ENCODE measurements at regions not wholly inside any gene's neighbourhood (a gene's known extent, or its start where the extent isn't known, plus 50 kb on each side); places are given as distances from the start of the nearest gene placed in this dataset.

DNA sequence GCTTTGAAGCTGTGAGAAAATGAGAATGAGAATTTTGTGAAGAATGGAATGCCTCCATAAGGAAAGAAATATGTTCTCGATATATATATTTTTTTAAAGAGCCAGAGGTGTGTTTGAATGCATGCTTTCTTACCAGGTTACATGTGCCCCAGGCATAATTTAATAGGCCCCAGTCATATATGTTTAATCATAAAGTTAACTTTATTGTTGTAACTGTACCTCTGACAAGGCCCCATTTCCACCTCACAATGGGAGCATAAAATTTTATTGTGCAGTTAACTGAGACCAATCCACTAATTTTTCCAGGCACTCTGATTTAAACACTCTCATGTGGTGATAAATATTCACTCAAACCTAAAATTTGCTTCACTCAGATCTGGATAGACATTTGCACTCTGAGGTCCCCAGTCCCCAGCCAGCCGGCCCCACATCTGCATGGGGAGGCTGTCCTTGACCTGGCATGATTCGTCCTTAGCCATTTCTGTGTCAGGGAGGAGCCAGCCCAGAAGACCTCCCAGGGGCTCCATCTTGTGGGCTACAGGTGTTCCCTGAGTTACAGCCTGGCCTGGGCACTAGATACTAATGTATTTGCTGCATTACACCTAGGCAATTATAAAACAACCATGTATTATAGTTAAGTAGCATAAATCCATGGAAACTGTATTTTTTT, 245.8 kb downstream of the MTRR start:
- intact Hi-C loops (cut with micrococcal nuclease; ENCODE audit: unreplicated experiment): no loop called here
- TF ChIP-seq, protein P1, sequence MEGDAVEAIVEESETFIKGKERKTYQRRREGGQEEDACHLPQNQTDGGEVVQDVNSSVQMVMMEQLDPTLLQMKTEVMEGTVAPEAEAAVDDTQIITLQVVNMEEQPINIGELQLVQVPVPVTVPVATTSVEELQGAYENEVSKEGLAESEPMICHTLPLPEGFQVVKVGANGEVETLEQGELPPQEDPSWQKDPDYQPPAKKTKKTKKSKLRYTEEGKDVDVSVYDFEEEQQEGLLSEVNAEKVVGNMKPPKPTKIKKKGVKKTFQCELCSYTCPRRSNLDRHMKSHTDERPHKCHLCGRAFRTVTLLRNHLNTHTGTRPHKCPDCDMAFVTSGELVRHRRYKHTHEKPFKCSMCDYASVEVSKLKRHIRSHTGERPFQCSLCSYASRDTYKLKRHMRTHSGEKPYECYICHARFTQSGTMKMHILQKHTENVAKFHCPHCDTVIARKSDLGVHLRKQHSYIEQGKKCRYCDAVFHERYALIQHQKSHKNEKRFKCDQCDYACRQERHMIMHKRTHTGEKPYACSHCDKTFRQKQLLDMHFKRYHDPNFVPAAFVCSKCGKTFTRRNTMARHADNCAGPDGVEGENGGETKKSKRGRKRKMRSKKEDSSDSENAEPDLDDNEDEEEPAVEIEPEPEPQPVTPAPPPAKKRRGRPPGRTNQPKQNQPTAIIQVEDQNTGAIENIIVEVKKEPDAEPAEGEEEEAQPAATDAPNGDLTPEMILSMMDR (IDR thresholded peaks at IDR 0.05; ENCODE audit: unreplicated experiment): no peak
- H3K27ac Mint-ChIP-seq (ENCODE audit: unreplicated experiment): no peak overlapping the region
- no TSS peak for BruUV-seq (replicated peaks)
- H3K9me3 Mint-ChIP-seq (ENCODE audit: low read depth, unreplicated experiment): peaks cover 3% of the 10 kb centered on the region
- H3K4me1 Mint-ChIP-seq (ENCODE audit: low read depth, unreplicated experiment): no peaks in the 10 kb centered on the region
- CTCF ChIA-PET: no interaction called here
- no peak for DNase-seq
- no peak overlapping the region for H3K4me3 Mint-ChIP-seq (ENCODE audit: low read depth, unreplicated experiment)
- H3K27me3 Mint-ChIP-seq (ENCODE audit: unreplicated experiment): no peaks in the 10 kb centered on the region
- no peaks in the 10 kb centered on the region for H3K36me3 Mint-ChIP-seq (ENCODE audit: insufficient read depth, unreplicated experiment)

GRCh38 chr5:8123559-8123958, 254.6 kb downstream of the MTRR start:
- no peak for DNase-seq
- Mint-ChIP-seq H3K9me3 (ENCODE audit: low read depth, unreplicated experiment) (peaks cover 11% of the 10 kb centered on the region), H3K27me3 (ENCODE audit: unreplicated experiment) (no peaks in the 10 kb centered on the region), H3K36me3 (ENCODE audit: insufficient read depth, unreplicated experiment) (no peaks in the 10 kb centered on the region), H3K27ac (ENCODE audit: unreplicated experiment) (no peak overlapping the region), H3K4me3 (ENCODE audit: low read depth, unreplicated experiment) (no peak overlapping the region), H3K4me1 (ENCODE audit: low read depth, unreplicated experiment) (no peaks in the 10 kb centered on the region)
- BruUV-seq (replicated peaks): no TSS peak
- intact Hi-C loops (cut with micrococcal nuclease; ENCODE audit: unreplicated experiment): no loop called here
- CTCF ChIA-PET: no interaction called here
- TF ChIP-seq, protein P1 (IDR thresholded peaks at IDR 0.05; ENCODE audit: unreplicated experiment): no peak

GRCh38 chr5:8134609-8135008, 265.7 kb downstream of the MTRR start:
- Mint-ChIP-seq H3K27ac (ENCODE audit: unreplicated experiment) (no peak overlapping the region), H3K4me3 (ENCODE audit: low read depth, unreplicated experiment) (no peak overlapping the region), H3K36me3 (ENCODE audit: insufficient read depth, unreplicated experiment) (no peaks in the 10 kb centered on the region), H3K4me1 (ENCODE audit: low read depth, unreplicated experiment) (no peaks in the 10 kb centered on the region), H3K27me3 (ENCODE audit: unreplicated experiment) (no peaks in the 10 kb centered on the region), H3K9me3 (ENCODE audit: low read depth, unreplicated experiment) (peaks cover 4% of the 10 kb centered on the region)
- intact Hi-C loops (cut with micrococcal nuclease; ENCODE audit: unreplicated experiment): no loop called here
- no TSS peak for BruUV-seq (replicated peaks)
- TF ChIP-seq, protein P1 (IDR thresholded peaks at IDR 0.05; ENCODE audit: unreplicated experiment): no peak
- CTCF ChIA-PET: no interaction called here
- no peak for DNase-seq

DNA sequence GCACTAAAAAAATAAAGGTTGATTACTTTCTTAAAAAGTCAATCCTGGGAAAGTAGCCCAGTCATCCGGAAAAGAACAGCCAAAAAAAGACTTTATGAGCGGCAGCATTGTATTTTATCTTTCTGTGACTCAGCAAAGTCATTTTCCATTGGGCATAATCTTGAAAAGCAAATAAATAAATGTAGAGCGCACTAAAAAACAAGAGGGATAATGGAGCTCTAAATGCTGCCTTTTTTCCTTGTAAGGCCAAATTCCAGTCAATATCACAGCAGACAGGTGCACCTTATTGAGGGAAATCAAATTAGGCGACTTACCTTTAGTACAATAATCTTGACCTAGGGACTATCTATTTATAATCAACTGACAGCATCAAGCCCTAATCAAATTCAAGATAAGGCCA, 266.8 kb downstream of the MTRR start:
- no peak overlapping the region for H3K27ac Mint-ChIP-seq (ENCODE audit: unreplicated experiment)
- CTCF ChIA-PET: no interaction called here

More for the DNA sequence above, 266.8 kb downstream of the MTRR start:
- Mint-ChIP-seq H3K36me3 (ENCODE audit: insufficient read depth, unreplicated experiment) (no peaks in the 10 kb centered on the region), H3K4me1 (ENCODE audit: low read depth, unreplicated experiment) (no peaks in the 10 kb centered on the region), H3K4me3 (ENCODE audit: low read depth, unreplicated experiment) (no peak overlapping the region), H3K9me3 (ENCODE audit: low read depth, unreplicated experiment) (peaks cover 6% of the 10 kb centered on the region), H3K27me3 (ENCODE audit: unreplicated experiment) (no peaks in the 10 kb centered on the region)
- DNase-seq: no peak
- intact Hi-C loops (cut with micrococcal nuclease; ENCODE audit: unreplicated experiment): no loop called here
- BruUV-seq (replicated peaks): no TSS peak
- TF ChIP-seq, protein P1 (IDR thresholded peaks at IDR 0.05; ENCODE audit: unreplicated experiment): no peak
